ENCODE measurements at regions not wholly inside any gene's neighbourhood (a gene's known extent, or its start where the extent isn't known, plus 50 kb on each side); places are given as distances from the start of the nearest gene placed in this dataset.

DNA sequence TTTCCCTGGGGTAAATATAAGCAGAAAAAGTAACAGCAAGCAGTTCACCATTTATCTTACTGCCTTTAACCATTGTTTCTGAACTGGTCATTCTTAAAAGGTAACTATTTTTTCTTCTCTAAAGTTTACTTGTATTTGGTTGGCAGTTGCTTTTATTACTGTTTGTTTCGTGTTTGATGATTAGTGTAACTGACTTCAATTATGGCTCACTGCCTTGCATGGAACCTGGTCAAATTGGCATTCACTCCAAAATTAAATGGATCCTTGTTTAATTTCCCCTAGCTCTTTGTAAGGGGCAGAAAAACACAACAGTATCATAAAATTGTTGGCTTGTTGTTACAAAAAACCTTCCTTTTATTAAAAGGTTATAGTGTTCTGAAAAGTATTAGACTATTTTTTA is 1723.9 kb upstream of the CDH6 start:
- TF ChIP-seq EZH2 (IDR thresholded peaks at IDR 0.05; ENCODE audit: low read depth, unreplicated experiment) = no peak
- TF ChIP-seq, protein P1, sequence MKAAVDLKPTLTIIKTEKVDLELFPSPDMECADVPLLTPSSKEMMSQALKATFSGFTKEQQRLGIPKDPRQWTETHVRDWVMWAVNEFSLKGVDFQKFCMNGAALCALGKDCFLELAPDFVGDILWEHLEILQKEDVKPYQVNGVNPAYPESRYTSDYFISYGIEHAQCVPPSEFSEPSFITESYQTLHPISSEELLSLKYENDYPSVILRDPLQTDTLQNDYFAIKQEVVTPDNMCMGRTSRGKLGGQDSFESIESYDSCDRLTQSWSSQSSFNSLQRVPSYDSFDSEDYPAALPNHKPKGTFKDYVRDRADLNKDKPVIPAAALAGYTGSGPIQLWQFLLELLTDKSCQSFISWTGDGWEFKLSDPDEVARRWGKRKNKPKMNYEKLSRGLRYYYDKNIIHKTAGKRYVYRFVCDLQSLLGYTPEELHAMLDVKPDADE (IDR thresholded peaks at IDR 0.05) = no peak
- no peak for TF ChIP-seq STAT1 (IDR thresholded peaks at IDR 0.05; ENCODE audit: unreplicated experiment)
- no peak for TF ChIP-seq ZNF114 (CRISPR knock-in tag; IDR thresholded peaks at IDR 0.05)
- no peak for TF ChIP-seq NANOG (IDR thresholded peaks at IDR 0.05; ENCODE audit: borderline replicate concordance)
- TF ChIP-seq, protein P2, sequence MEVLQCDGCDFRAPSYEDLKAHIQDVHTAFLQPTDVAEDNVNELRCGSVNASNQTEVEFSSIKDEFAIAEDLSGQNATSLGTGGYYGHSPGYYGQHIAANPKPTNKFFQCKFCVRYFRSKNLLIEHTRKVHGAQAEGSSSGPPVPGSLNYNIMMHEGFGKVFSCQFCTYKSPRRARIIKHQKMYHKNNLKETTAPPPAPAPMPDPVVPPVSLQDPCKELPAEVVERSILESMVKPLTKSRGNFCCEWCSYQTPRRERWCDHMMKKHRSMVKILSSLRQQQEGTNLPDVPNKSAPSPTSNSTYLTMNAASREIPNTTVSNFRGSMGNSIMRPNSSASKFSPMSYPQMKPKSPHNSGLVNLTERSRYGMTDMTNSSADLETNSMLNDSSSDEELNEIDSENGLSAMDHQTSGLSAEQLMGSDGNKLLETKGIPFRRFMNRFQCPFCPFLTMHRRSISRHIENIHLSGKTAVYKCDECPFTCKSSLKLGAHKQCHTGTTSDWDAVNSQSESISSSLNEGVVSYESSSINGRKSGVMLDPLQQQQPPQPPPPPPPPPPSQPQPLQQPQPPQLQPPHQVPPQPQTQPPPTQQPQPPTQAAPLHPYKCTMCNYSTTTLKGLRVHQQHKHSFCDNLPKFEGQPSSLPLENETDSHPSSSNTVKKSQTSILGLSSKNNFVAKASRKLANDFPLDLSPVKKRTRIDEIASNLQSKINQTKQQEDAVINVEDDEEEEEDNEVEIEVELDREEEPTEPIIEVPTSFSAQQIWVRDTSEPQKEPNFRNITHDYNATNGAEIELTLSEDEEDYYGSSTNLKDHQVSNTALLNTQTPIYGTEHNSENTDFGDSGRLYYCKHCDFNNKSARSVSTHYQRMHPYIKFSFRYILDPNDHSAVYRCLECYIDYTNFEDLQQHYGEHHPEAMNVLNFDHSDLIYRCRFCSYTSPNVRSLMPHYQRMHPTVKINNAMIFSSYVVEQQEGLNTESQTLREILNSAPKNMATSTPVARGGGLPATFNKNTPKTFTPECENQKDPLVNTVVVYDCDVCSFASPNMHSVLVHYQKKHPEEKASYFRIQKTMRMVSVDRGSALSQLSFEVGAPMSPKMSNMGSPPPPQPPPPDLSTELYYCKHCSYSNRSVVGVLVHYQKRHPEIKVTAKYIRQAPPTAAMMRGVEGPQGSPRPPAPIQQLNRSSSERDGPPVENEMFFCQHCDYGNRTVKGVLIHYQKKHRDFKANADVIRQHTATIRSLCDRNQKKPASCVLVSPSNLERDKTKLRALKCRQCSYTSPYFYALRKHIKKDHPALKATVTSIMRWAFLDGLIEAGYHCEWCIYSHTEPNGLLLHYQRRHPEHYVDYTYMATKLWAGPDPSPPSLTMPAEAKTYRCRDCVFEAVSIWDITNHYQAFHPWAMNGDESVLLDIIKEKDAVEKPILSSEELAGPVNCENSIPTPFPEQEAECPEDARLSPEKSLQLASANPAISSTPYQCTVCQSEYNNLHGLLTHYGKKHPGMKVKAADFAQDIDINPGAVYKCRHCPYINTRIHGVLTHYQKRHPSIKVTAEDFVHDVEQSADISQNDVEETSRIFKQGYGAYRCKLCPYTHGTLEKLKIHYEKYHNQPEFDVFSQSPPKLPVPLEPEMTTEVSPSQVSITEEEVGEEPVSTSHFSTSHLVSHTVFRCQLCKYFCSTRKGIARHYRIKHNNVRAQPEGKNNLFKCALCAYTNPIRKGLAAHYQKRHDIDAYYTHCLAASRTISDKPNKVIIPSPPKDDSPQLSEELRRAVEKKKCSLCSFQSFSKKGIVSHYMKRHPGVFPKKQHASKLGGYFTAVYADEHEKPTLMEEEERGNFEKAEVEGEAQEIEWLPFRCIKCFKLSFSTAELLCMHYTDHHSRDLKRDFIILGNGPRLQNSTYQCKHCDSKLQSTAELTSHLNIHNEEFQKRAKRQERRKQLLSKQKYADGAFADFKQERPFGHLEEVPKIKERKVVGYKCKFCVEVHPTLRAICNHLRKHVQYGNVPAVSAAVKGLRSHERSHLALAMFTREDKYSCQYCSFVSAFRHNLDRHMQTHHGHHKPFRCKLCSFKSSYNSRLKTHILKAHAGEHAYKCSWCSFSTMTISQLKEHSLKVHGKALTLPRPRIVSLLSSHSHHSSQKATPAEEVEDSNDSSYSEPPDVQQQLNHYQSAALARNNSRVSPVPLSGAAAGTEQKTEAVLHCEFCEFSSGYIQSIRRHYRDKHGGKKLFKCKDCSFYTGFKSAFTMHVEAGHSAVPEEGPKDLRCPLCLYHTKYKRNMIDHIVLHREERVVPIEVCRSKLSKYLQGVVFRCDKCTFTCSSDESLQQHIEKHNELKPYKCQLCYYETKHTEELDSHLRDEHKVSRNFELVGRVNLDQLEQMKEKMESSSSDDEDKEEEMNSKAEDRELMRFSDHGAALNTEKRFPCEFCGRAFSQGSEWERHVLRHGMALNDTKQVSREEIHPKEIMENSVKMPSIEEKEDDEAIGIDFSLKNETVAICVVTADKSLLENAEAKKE (CRISPR knock-in tag; IDR thresholded peaks at IDR 0.05) = no peak
- no peak for TF ChIP-seq ZNF331 (CRISPR knock-in tag; IDR thresholded peaks at IDR 0.05; ENCODE audit: low read depth)
- TF ChIP-seq, protein P3, sequence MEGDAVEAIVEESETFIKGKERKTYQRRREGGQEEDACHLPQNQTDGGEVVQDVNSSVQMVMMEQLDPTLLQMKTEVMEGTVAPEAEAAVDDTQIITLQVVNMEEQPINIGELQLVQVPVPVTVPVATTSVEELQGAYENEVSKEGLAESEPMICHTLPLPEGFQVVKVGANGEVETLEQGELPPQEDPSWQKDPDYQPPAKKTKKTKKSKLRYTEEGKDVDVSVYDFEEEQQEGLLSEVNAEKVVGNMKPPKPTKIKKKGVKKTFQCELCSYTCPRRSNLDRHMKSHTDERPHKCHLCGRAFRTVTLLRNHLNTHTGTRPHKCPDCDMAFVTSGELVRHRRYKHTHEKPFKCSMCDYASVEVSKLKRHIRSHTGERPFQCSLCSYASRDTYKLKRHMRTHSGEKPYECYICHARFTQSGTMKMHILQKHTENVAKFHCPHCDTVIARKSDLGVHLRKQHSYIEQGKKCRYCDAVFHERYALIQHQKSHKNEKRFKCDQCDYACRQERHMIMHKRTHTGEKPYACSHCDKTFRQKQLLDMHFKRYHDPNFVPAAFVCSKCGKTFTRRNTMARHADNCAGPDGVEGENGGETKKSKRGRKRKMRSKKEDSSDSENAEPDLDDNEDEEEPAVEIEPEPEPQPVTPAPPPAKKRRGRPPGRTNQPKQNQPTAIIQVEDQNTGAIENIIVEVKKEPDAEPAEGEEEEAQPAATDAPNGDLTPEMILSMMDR (conservative IDR thresholded peaks at IDR 0.05; ENCODE audit: low read depth in 2 of 2) = no peak
- no peak for TF ChIP-seq POLR2AphosphoS5 (IDR thresholded peaks at IDR 0.05; ENCODE audit: low read depth)
- TF ChIP-seq EZH2phosphoT487 (IDR thresholded peaks at IDR 0.05; ENCODE audit: unreplicated experiment) = no peak
- TF ChIP-seq, protein P4, sequence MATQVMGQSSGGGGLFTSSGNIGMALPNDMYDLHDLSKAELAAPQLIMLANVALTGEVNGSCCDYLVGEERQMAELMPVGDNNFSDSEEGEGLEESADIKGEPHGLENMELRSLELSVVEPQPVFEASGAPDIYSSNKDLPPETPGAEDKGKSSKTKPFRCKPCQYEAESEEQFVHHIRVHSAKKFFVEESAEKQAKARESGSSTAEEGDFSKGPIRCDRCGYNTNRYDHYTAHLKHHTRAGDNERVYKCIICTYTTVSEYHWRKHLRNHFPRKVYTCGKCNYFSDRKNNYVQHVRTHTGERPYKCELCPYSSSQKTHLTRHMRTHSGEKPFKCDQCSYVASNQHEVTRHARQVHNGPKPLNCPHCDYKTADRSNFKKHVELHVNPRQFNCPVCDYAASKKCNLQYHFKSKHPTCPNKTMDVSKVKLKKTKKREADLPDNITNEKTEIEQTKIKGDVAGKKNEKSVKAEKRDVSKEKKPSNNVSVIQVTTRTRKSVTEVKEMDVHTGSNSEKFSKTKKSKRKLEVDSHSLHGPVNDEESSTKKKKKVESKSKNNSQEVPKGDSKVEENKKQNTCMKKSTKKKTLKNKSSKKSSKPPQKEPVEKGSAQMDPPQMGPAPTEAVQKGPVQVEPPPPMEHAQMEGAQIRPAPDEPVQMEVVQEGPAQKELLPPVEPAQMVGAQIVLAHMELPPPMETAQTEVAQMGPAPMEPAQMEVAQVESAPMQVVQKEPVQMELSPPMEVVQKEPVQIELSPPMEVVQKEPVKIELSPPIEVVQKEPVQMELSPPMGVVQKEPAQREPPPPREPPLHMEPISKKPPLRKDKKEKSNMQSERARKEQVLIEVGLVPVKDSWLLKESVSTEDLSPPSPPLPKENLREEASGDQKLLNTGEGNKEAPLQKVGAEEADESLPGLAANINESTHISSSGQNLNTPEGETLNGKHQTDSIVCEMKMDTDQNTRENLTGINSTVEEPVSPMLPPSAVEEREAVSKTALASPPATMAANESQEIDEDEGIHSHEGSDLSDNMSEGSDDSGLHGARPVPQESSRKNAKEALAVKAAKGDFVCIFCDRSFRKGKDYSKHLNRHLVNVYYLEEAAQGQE (IDR thresholded peaks at IDR 0.05; ENCODE audit: unreplicated experiment) = no peak
- no peak for TF ChIP-seq CREB1 (CRISPR knock-in tag; IDR thresholded peaks at IDR 0.05; ENCODE audit: low read depth)
- TF ChIP-seq JUNB (IDR thresholded peaks at IDR 0.05; ENCODE audit: unreplicated experiment) = no peak
- Histone ChIP-seq H3K27ac (ENCODE audit: low read depth) (no peak overlapping the region), H3K4me2 (no peak overlapping the region), H3K9me2 (ENCODE audit: insufficient read depth) (0 out of 2 replicates have a peak, but pooled peaks cover 7% of the 10 kb centered on the region), H2AFZ (no peak overlapping the region), H3K4me3 (no peak overlapping the region), H3K4me1 (ENCODE audit: insufficient read depth) (0 out of 2 replicates have a peak, but pooled peaks cover 4% of the 10 kb centered on the region), H3K27me3 (ENCODE audit: insufficient read depth) (no peaks in the 10 kb centered on the region), H4K20me1 (replicated peaks; ENCODE audit: insufficient read depth) (no peaks in the 10 kb centered on the region), H3F3A (replicated peaks; ENCODE audit: low read depth) (no peaks in the 10 kb centered on the region), H3K36me3 (ENCODE audit: insufficient read depth) (no peaks in the 10 kb centered on the region), H3K79me2 (replicated peaks; ENCODE audit: insufficient read depth) (no peaks in the 10 kb centered on the region)
- H3K9me3 Mint-ChIP-seq = no peaks in the 10 kb centered on the region
- H3K27me3 Mint-ChIP-seq (ENCODE audit: insufficient read depth, low read depth, poor library complexity) = peaks cover 3% of the 10 kb centered on the region
- H3K36me3 Mint-ChIP-seq (ENCODE audit: low read depth) = no peaks in the 10 kb centered on the region
- DNase-seq (ENCODE audit: low spot score) (no peak), ATAC-seq (no peak)
- H3K4me1 Mint-ChIP-seq = peaks cover 9% of the 10 kb centered on the region
- no peak overlapping the region for H3K4me3 Mint-ChIP-seq
- H3K27ac Mint-ChIP-seq = no peak overlapping the region

Data from GM23338 (cell line).